ENCODE measurements at regions not wholly inside any gene's neighbourhood (a gene's known extent, or its start where the extent isn't known, plus 50 kb on each side); places are given as distances from the start of the nearest gene placed in this dataset.

DNA sequence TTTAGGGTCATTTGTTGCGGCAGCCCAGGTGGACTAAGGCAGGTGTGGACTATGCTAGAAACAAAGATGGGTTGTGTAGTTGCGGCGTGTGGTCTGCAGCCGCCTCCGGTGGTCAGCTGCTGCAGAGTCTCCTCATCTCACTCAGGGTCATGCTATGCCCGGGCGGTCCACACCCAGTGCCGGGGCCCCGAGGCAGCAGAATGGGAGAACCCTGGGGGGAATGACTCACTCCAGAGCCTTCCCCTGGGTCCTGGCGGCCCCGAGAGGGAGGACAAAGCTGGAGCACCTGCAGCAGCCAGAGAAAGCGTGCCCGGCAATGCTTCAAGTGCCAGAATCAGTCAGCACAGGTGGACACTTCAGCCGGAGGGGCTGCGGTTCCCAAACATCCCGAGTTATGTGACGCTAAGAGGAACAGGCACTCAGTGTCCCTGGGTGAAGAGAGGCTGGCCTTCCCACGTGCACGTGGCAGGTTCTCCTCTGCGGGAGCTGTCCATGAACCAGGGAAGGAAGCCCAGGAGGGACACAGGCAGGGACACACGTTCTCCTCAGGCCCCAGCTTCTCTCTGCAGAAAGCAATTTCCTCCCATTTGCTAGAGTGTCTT lies 289.6 kb upstream of the B3GAT1 start:
- TF ChIP-seq, protein P1, sequence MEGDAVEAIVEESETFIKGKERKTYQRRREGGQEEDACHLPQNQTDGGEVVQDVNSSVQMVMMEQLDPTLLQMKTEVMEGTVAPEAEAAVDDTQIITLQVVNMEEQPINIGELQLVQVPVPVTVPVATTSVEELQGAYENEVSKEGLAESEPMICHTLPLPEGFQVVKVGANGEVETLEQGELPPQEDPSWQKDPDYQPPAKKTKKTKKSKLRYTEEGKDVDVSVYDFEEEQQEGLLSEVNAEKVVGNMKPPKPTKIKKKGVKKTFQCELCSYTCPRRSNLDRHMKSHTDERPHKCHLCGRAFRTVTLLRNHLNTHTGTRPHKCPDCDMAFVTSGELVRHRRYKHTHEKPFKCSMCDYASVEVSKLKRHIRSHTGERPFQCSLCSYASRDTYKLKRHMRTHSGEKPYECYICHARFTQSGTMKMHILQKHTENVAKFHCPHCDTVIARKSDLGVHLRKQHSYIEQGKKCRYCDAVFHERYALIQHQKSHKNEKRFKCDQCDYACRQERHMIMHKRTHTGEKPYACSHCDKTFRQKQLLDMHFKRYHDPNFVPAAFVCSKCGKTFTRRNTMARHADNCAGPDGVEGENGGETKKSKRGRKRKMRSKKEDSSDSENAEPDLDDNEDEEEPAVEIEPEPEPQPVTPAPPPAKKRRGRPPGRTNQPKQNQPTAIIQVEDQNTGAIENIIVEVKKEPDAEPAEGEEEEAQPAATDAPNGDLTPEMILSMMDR (IDR thresholded peaks at IDR 0.05; ENCODE audit: low read depth, low read length) = no peak
- no peak for TF ChIP-seq EZH2phosphoT487 (IDR thresholded peaks at IDR 0.05; ENCODE audit: low read depth)
